ENCODE measurements at regions not wholly inside any gene's neighbourhood (a gene's known extent, or its start where the extent isn't known, plus 50 kb on each side); places are given as distances from the start of the nearest gene placed in this dataset.

GRCh38 chrX:6383488-6383887 lies 151.4 kb downstream of the VCX3A start:
- Histone ChIP-seq H4K8ac (ENCODE audit: low read depth, low read length) (no peak overlapping the region), H3K4me3 (ENCODE audit: low read length in 2 of 2) (no peak overlapping the region), H3K14ac (ENCODE audit: low read length) (no peak overlapping the region), H3K23ac (ENCODE audit: low read depth, low read length, poor library complexity) (no peak overlapping the region), H3K4ac (ENCODE audit: low read length) (no peak overlapping the region), H2BK15ac (ENCODE audit: low read length) (no peak overlapping the region), H3K36me3 (replicated peaks in 1 of 2; ENCODE audit: control insufficient read depth in 2 of 2, insufficient read depth in 2 of 2, low read length in 2 of 2) (no peaks in the 10 kb centered on the region), H3K9ac (ENCODE audit: low read depth, low read length, poor library complexity) (no peak overlapping the region), H2AFZ (ENCODE audit: low read length) (no peak overlapping the region), H3K9me3 (replicated peaks in 1 of 2; ENCODE audit: control insufficient read depth in 2 of 2, insufficient read depth in 1 of 2, low read depth in 1 of 2, low read length in 2 of 2) (no peaks in the 10 kb centered on the region), H2BK5ac (ENCODE audit: low read length) (no peak overlapping the region), H3K18ac (ENCODE audit: low read length) (no peak overlapping the region), H4K91ac (ENCODE audit: low read depth, low read length, poor library complexity) (no peak overlapping the region), H3K79me1 (ENCODE audit: low read depth, low read length) (no peaks in the 10 kb centered on the region), H3K4me1 (ENCODE audit: control insufficient read depth in 2 of 2, insufficient read depth in 1 of 2, low read depth in 1 of 2, low read length in 2 of 2) (peaks cover 0 to 5% of the 10 kb centered on the region in 2 donors), H2BK12ac (ENCODE audit: low read length) (no peak overlapping the region), H3K4me2 (ENCODE audit: insufficient read depth, low read length, poor library complexity, severe bottlenecking) (no peak overlapping the region), H3K27me3 (ENCODE audit: control insufficient read depth in 3 of 3, insufficient read depth in 3 of 3, low read depth in 1 of 3, low read length in 3 of 3) (no peaks in the 10 kb centered on the region), H2AK5ac (ENCODE audit: low read depth, low read length) (no peak overlapping the region), H2BK120ac (ENCODE audit: low read depth, low read length) (no peak overlapping the region), H3K27ac (replicated peaks; ENCODE audit: low read length) (no peak overlapping the region)
- no peak for DNase-seq (ENCODE audit: low spot score)
- no CpG with 5 or more reads among the region's 3 CpGs for WGBS, 2 donors (ENCODE audit: extremely low coverage in 2 of 2, insufficient read length in 2 of 2, insufficient replicate concordance in 1 of 2)

- no peak overlapping the region for H3K4ac ChIP-seq (ENCODE audit: low read length)
- no peak overlapping the region for H2BK120ac ChIP-seq (ENCODE audit: low read depth, low read length)
- H3K9ac ChIP-seq (ENCODE audit: low read depth, low read length, poor library complexity): no peak overlapping the region
- no peak overlapping the region for H2BK15ac ChIP-seq (ENCODE audit: low read length)
- no peak overlapping the region for H2AFZ ChIP-seq (ENCODE audit: low read length)
- H3K79me1 ChIP-seq (ENCODE audit: low read depth, low read length): no peaks in the 10 kb centered on the region
- no CpG with 5 or more reads among the region's 9 CpGs for WGBS, 2 donors (ENCODE audit: extremely low coverage in 2 of 2, insufficient read length in 2 of 2, insufficient replicate concordance in 1 of 2)
- no peak overlapping the region for H3K18ac ChIP-seq (ENCODE audit: low read length)
- no peaks in the 10 kb centered on the region for H3K27me3 ChIP-seq (ENCODE audit: control insufficient read depth in 3 of 3, insufficient read depth in 3 of 3, low read depth in 1 of 3, low read length in 3 of 3)
- H2BK12ac ChIP-seq (ENCODE audit: low read length): no peak overlapping the region
- no peak overlapping the region for H3K14ac ChIP-seq (ENCODE audit: low read length)
- H2AK5ac ChIP-seq (ENCODE audit: low read depth, low read length): no peak overlapping the region
- H3K36me3 ChIP-seq (replicated peaks in 1 of 2; ENCODE audit: control insufficient read depth in 2 of 2, insufficient read depth in 2 of 2, low read length in 2 of 2): no peaks in the 10 kb centered on the region
- no peak overlapping the region for H4K91ac ChIP-seq (ENCODE audit: low read depth, low read length, poor library complexity)
- H3K9me3 ChIP-seq (replicated peaks in 1 of 2; ENCODE audit: control insufficient read depth in 2 of 2, insufficient read depth in 1 of 2, low read depth in 1 of 2, low read length in 2 of 2): no peaks in the 10 kb centered on the region
- no peak overlapping the region for H3K4me3 ChIP-seq (ENCODE audit: low read length in 2 of 2)
- H3K23ac ChIP-seq (ENCODE audit: low read depth, low read length, poor library complexity): no peak overlapping the region
- H3K27ac ChIP-seq (replicated peaks; ENCODE audit: low read length): no peak overlapping the region
- H4K8ac ChIP-seq (ENCODE audit: low read depth, low read length): no peak overlapping the region
- no peak for DNase-seq (ENCODE audit: low spot score)
- H3K4me1 ChIP-seq (ENCODE audit: control insufficient read depth in 2 of 2, insufficient read depth in 1 of 2, low read depth in 1 of 2, low read length in 2 of 2): peaks cover 0 to 5% of the 10 kb centered on the region in 2 donors
- H2BK5ac ChIP-seq (ENCODE audit: low read length): no peak overlapping the region
- H3K4me2 ChIP-seq (ENCODE audit: insufficient read depth, low read length, poor library complexity, severe bottlenecking): no peak overlapping the region
Observed at GRCh38 chrX:6382284-6382683, 152.6 kb downstream of the VCX3A start.

- no peaks in the 10 kb centered on the region for H3K79me1 ChIP-seq (ENCODE audit: low read depth, low read length)
- H3K14ac ChIP-seq (ENCODE audit: low read length): no peak overlapping the region
- no CpG with 5 or more reads among the region's 3 CpGs for WGBS, 2 donors (ENCODE audit: extremely low coverage in 2 of 2, insufficient read length in 2 of 2, insufficient replicate concordance in 1 of 2)
- no peaks in the 10 kb centered on the region for H3K27me3 ChIP-seq (ENCODE audit: control insufficient read depth in 3 of 3, insufficient read depth in 3 of 3, low read depth in 1 of 3, low read length in 3 of 3)
- H4K8ac ChIP-seq (ENCODE audit: low read depth, low read length): no peak overlapping the region
- no peak overlapping the region for H2BK12ac ChIP-seq (ENCODE audit: low read length)
- H3K4ac ChIP-seq (ENCODE audit: low read length): no peak overlapping the region
- no peak overlapping the region for H3K27ac ChIP-seq (replicated peaks; ENCODE audit: low read length)
- no peak overlapping the region for H2BK5ac ChIP-seq (ENCODE audit: low read length)
- no peak overlapping the region for H3K9ac ChIP-seq (ENCODE audit: low read depth, low read length, poor library complexity)
- no peak for DNase-seq (ENCODE audit: low spot score)
- no peak overlapping the region for H3K4me2 ChIP-seq (ENCODE audit: insufficient read depth, low read length, poor library complexity, severe bottlenecking)
- no peak overlapping the region for H3K18ac ChIP-seq (ENCODE audit: low read length)
- H2AK5ac ChIP-seq (ENCODE audit: low read depth, low read length): no peak overlapping the region
- no peak overlapping the region for H3K23ac ChIP-seq (ENCODE audit: low read depth, low read length, poor library complexity)
- no peaks in the 10 kb centered on the region for H3K9me3 ChIP-seq (replicated peaks in 1 of 2; ENCODE audit: control insufficient read depth in 2 of 2, insufficient read depth in 1 of 2, low read depth in 1 of 2, low read length in 2 of 2)
- H3K36me3 ChIP-seq (replicated peaks in 1 of 2; ENCODE audit: control insufficient read depth in 2 of 2, insufficient read depth in 2 of 2, low read length in 2 of 2): no peaks in the 10 kb centered on the region
- no peak overlapping the region for H3K4me3 ChIP-seq (ENCODE audit: low read length in 2 of 2)
- H4K91ac ChIP-seq (ENCODE audit: low read depth, low read length, poor library complexity): no peak overlapping the region
- no peak overlapping the region for H2BK15ac ChIP-seq (ENCODE audit: low read length)
- H3K4me1 ChIP-seq (ENCODE audit: control insufficient read depth in 2 of 2, insufficient read depth in 1 of 2, low read depth in 1 of 2, low read length in 2 of 2): peaks cover 0 to 3% of the 10 kb centered on the region in 2 donors
- no peak overlapping the region for H2BK120ac ChIP-seq (ENCODE audit: low read depth, low read length)
- no peak overlapping the region for H2AFZ ChIP-seq (ENCODE audit: low read length)
Observed at GRCh38 chrX:6377103-6377764, 148.6 kb upstream of the NLGN4X start.

DNA sequence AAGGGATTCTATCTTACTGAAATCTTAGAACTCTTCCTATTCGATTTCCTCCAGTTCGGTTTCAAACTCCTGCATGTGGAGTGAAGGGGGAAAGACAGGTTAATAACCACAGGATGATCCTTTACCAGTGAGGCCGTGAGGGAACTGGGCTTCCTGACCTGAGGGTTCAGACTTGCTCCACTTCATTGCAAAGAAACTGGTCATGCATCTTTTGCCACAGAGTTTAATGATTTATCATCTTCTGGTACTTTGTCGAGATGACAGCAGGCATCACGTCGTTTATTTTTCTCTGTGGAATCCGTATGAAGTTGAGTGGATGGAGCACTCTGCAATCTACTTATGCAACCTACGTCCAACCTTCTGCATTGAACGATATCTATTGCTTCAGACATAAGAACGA lies 145.9 kb upstream of the NLGN4X start:
- no peak overlapping the region for H3K18ac ChIP-seq (ENCODE audit: low read length)
- H3K79me1 ChIP-seq (ENCODE audit: low read depth, low read length): no peaks in the 10 kb centered on the region
- no CpG with 5 or more reads among the region's 10 CpGs for WGBS, 2 donors (ENCODE audit: extremely low coverage in 2 of 2, insufficient read length in 2 of 2, insufficient replicate concordance in 1 of 2)
- no peaks in the 10 kb centered on the region for H3K27me3 ChIP-seq (ENCODE audit: control insufficient read depth in 3 of 3, insufficient read depth in 3 of 3, low read depth in 1 of 3, low read length in 3 of 3)
- H3K9me3 ChIP-seq (replicated peaks in 1 of 2; ENCODE audit: control insufficient read depth in 2 of 2, insufficient read depth in 1 of 2, low read depth in 1 of 2, low read length in 2 of 2): no peaks in the 10 kb centered on the region
- H3K4ac ChIP-seq (ENCODE audit: low read length): no peak overlapping the region
- H3K4me2 ChIP-seq (ENCODE audit: insufficient read depth, low read length, poor library complexity, severe bottlenecking): no peak overlapping the region
- H2AFZ ChIP-seq (ENCODE audit: low read length): no peak overlapping the region
- no peak overlapping the region for H3K27ac ChIP-seq (replicated peaks; ENCODE audit: low read length)
- no peak overlapping the region for H4K8ac ChIP-seq (ENCODE audit: low read depth, low read length)
- no peak overlapping the region for H3K4me3 ChIP-seq (ENCODE audit: low read length in 2 of 2)
- no peak overlapping the region for H3K9ac ChIP-seq (ENCODE audit: low read depth, low read length, poor library complexity)
- no peaks in the 10 kb centered on the region for H3K36me3 ChIP-seq (replicated peaks in 1 of 2; ENCODE audit: control insufficient read depth in 2 of 2, insufficient read depth in 2 of 2, low read length in 2 of 2)
- H2BK12ac ChIP-seq (ENCODE audit: low read length): no peak overlapping the region
- H4K91ac ChIP-seq (ENCODE audit: low read depth, low read length, poor library complexity): no peak overlapping the region
- no peak overlapping the region for H2BK15ac ChIP-seq (ENCODE audit: low read length)
- H3K14ac ChIP-seq (ENCODE audit: low read length): no peak overlapping the region
- H2BK5ac ChIP-seq (ENCODE audit: low read length): no peak overlapping the region
- no peak for DNase-seq (ENCODE audit: low spot score)
- no peak overlapping the region for H2BK120ac ChIP-seq (ENCODE audit: low read depth, low read length)
- H3K23ac ChIP-seq (ENCODE audit: low read depth, low read length, poor library complexity): no peak overlapping the region
- no peak overlapping the region for H2AK5ac ChIP-seq (ENCODE audit: low read depth, low read length)
- peaks cover 0 to 3% of the 10 kb centered on the region in 2 donors for H3K4me1 ChIP-seq (ENCODE audit: control insufficient read depth in 2 of 2, insufficient read depth in 1 of 2, low read depth in 1 of 2, low read length in 2 of 2)
